ENCODE measurements at regions not wholly inside any gene's neighbourhood (a gene's known extent, or its start where the extent isn't known, plus 50 kb on each side); places are given as distances from the start of the nearest gene placed in this dataset.

DNA sequence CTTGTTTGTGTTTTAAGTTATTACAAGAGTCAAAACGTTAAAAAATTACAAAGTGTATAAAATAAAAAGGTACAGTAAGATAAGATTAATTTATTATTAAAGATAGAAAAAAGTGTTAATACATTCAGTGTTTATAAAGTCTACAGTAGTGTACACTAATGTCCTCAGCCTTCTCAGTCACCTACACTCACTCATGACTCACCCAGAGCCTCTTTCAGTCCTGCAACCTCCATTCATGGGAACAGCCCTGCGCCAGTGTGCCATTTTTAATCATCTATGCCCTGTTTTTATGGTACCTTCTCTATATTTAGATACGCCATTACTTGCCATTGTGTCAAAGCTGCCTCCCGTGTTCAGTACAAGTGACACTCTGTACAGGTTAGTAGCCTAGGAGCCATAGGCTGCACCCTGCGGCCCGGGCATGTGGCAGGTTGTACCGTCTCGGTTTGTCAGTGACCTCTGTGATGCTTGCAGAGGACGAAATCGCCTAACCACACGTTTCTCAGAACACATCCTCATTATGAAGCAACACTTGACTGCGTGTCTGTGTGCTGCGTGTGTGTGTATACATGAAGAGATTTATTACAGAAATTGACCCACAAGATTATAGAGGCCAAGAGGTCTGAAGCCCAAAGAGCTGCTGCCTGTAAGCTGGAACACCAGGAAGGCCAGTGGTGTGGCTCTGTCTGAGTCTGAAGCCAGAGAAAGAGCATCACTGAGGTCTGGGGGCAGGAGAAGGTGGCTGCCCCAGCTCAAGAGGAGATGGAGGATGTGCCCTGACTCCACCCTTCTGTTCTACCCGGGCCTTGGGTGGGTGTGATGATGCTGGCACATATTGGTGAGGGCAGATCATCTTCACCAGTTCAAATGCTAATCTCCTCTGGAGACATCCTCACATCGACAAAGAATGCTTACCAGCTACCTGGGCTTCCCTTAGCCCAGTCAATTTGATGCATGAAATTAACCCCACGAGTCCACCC is 116.6 kb upstream of the C14orf180 start:
- no peak for DNase-seq (ENCODE audit: low read depth, low spot score)

DNA sequence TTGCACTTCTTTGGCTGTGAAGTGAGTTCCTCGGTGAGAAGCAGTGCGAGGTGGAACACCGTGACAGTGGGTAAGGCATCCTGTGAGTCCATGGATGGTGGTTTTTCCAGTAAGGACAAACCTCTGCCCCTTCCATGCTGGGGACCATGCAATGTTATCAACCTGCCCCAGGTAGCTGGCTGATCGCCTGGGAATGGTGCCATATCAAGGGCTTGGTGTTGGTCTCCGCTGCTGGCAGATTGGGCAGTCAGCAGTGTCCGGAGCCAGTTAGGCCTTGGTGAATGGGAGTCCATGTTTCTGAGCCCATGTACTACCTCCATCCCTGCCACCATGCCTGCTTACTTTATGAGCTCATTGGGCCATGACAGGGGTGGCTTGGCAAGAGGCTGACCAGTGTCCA is 114.7 kb upstream of the C14orf180 start:
- DNase-seq (ENCODE audit: low read depth, low spot score), result no peak

GRCh38 chr14:104465482-104466390 is 113.8 kb upstream of the C14orf180 start:
- DNase-seq (ENCODE audit: low read depth, low spot score), result no peak

- DNase-seq (ENCODE audit: low read depth, low spot score), result no peak
Measured at GRCh38 chr14:104467236-104467635, 112.3 kb upstream of the C14orf180 start.

GRCh38 chr14:104467641-104468040 is 111.9 kb upstream of the C14orf180 start:
- no peak for DNase-seq (ENCODE audit: low read depth, low spot score)

DNA sequence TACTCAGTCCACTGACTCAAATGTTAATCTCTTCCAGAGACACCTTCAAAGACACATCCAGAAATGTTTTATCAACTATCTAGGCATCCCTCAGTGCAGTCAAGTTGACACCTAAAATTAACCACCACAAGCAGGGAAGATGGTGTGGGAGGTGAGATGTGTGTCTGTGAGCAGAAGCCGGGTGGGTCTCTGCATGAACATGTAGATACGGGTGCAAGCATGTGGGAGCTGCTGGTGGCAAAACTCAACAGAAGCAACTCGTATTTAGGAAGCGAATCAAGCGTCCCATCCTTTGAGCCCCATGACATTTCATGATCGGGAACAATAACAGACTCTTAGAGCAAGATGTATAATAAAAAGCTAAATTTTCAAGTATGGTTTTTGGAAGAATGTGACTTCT is 110.0 kb upstream of the C14orf180 start:
- DNase-seq (ENCODE audit: low read depth, low spot score), result no peak

DNA sequence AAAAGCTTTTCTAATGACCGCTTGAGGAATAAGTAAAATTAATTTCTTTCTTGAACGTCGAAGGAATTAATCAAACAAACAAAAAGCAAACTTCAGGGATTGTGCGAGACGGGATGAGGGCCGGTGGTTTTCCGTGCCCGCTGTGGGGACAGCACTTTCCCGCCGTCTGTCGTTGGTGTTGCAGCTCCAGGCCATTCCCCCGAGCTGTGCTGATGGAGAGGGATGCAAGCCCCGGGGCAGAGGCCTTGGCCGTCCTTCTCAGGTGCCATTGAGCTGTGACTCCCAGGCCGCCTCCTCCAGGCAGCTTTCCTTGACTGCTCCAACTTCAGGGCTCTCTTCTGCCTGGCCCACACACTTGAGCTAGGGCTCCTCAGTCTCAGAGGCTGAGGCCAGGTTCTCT is 109.0 kb upstream of the C14orf180 start:
- no peak for DNase-seq (ENCODE audit: low read depth, low spot score)

- DNase-seq (ENCODE audit: low read depth, low spot score), result no peak
Measured at GRCh38 chr14:104471114-104471513, 108.5 kb upstream of the C14orf180 start.

DNA sequence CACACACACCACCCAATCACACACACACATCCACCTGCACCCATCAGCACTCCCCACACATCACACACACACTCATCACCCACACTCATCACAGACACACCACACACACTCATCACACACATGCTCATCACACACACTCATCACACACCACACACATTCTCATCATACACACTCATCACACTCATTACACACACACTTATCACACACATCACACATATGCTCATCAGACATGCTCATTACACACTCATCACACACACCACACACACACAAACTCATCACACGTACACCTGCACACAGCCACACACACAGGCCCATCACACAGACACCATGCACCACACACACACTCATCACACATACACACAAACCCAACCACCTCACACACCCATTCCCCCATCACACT is 107.5 kb upstream of the C14orf180 start:
- no peak for DNase-seq (ENCODE audit: low read depth, low spot score)

- DNase-seq (ENCODE audit: low read depth, low spot score), result no peak
Measured at GRCh38 chr14:104472536-104473243, 106.9 kb upstream of the C14orf180 start.

DNA sequence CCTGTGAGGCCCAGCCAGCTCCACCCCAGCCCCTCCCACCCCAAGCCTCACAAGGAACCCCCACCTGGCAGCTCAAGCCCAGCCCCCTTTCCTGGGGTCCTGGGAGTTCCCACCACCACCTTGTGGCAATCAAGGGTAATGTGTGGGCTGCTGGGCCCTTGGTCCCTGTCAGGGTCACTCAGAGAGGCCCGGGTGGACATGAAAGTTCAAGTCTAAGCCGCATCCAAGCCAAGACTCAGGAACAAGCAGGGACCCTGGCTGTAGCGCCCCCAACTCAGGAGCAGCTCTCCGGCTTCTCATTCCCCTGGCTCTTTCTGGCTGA is 106.4 kb upstream of the C14orf180 start:
- DNase-seq (ENCODE audit: low read depth, low spot score), result peak; percentile 13

GRCh38 chr14:104473649-104474494 is 105.7 kb upstream of the C14orf180 start:
- peak; percentile 25 for DNase-seq (ENCODE audit: low read depth, low spot score)

DNA sequence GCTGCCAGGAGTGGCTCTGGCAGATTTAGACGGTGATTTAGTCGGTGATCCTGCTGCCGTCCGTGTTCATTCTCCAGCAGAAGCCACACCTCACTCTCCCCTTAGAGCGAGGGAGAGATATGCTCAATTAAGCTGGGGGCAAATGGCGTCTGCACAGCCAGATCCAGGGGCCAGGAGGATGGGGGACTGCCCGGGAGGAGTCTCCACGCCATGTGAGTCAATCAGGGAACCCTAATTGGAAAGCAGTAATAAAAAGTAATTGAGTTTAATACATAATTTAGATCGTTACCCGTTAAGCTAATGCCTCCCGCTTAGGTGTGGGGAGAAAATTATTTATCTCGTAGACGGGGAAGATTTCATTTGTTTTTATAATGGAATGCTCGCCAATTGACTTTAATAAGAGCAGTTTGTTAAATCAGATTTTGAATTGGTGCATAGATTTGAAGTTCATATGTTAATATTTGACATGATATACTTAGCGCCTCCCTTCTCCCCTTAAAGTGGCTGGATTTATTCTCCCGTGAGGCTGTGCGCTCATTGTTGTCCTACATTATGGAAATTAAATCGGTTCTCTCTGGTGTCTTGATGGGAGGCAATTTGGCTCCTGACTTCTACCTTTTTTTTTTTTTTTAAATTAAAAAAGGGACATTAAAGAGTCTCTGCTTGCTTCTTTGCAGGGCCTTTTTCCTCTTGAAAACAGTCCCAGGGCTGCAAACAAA is 104.9 kb upstream of the C14orf180 start:
- DNase-seq (ENCODE audit: low read depth, low spot score), result no peak

GRCh38 chr14:104475256-104475655 is 104.3 kb upstream of the C14orf180 start:
- no peak for DNase-seq (ENCODE audit: low read depth, low spot score)

DNA sequence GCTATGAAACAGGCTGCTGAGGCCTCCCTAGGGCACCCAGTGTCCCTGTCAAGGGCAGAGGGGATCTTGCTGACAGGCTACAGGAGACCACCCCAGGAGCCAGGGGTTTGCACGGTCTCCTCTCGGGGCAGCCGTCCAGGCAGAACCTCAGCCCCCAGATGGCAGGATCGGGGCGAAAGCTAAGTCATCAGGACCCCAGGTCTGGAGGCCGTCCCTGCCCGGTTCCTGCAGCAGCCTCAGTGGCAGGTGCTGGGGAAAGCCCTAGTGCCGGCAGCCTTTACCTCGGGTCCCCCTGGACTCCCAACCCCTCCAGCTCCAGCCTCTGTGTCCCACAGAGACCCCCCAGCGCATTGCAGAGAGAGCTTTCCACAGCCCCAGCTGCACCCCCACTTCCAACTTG is 103.8 kb upstream of the C14orf180 start:
- no peak for DNase-seq (ENCODE audit: low read depth, low spot score)

- no peak for DNase-seq (ENCODE audit: low read depth, low spot score)
Measured at GRCh38 chr14:104476437-104476836, 103.1 kb upstream of the C14orf180 start.

DNA sequence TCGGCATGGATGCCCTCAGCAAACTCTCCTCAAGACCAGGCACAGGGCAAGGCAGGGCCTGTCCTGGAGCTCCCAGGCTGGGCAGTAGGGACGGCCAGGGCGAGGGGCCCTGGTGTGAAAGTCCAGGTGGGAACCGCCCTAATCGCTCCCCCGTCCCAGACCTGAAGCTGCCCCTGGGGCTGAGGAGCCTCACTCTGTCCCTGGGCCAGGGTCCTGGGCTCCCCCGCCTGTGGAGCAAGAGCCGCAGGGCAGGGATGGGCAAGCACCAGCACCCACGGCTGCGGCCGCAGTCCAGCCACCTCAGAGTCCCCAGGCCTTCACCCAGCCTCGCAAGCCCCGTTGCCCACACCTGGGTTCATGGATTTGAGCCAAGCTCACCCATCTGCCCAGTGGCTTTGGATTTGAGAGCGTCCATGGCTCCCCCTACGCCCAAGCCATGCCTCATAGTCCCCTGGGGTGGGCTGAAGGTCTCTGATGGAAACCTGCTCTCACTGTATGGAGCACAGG is 102.4 kb upstream of the C14orf180 start:
- DNase-seq (ENCODE audit: low read depth, low spot score), result no peak

GRCh38 chr14:104477666-104478380 is 101.7 kb upstream of the C14orf180 start:
- no peak for DNase-seq (ENCODE audit: low read depth, low spot score)

DNA sequence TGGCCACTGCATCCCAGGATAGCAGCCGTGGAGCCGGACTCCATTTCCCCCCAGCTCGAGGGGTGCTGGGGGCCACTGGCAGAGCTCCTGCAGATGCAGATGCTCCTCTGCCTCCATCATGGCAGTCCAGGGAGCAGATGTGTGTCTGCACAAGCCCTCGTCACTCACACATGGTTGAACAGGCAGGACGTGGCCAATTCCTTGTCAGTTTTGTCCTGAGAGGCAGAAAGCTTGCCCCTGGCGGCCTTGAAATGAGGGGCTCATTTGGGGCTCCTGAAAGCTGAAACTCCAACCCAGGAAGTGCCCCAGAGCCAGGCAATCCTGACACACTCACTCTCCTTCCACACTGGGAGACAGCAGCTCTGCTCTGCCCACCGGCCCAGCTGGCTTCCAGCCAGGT is 100.9 kb upstream of the C14orf180 start:
- DNase-seq (ENCODE audit: low read depth, low spot score), result no peak

Measured in ELF-1 (cell line).